ENCODE measurements at regions not wholly inside any gene's neighbourhood (a gene's known extent, or its start where the extent isn't known, plus 50 kb on each side); places are given as distances from the start of the nearest gene placed in this dataset.

- Histone ChIP-seq H3K4me1 (ENCODE audit: insufficient read depth, low read length) (no peaks in the 10 kb centered on the region; the same call in 1 of the 2 replicates), H4K8ac (replicated peaks; ENCODE audit: insufficient read length, low read depth, low read length) (no peak overlapping the region), H3K79me1 (ENCODE audit: insufficient read depth, low read depth, low read length, poor library complexity, severe bottlenecking) (no peaks in the 10 kb centered on the region), H3T11ph (ENCODE audit: low read length) (no peak overlapping the region), H3K27me3 (ENCODE audit: insufficient read depth, low read length) (no peaks in the 10 kb centered on the region), H3K9ac (ENCODE audit: extremely low read depth, insufficient read length, low read length) (no peak overlapping the region), H3K27ac (ENCODE audit: insufficient read length, low read depth, low read length) (no peak overlapping the region), H2BK15ac (ENCODE audit: low read depth, low read length) (no peak overlapping the region), H3K9me3 (ENCODE audit: control insufficient read depth, low read depth, low read length) (no peaks in the 10 kb centered on the region), H3K4me2 (ENCODE audit: insufficient read depth, insufficient read length, low read length) (no peak overlapping the region), H4K91ac (ENCODE audit: insufficient read length, low read depth, low read length) (no peak overlapping the region), H3K23ac (ENCODE audit: insufficient read length, low read depth, low read length) (no peak overlapping the region), H2BK20ac (ENCODE audit: low read depth, low read length, poor library complexity, severe bottlenecking) (no peak overlapping the region), H2BK12ac (ENCODE audit: insufficient read length, low read depth, low read length) (no peak overlapping the region), H2AFZ (ENCODE audit: low read length) (no peak overlapping the region), H4K5ac (ENCODE audit: insufficient read length, low read depth, low read length) (no peak overlapping the region), H3K18ac (ENCODE audit: insufficient read length, low read depth, low read length) (no peak overlapping the region), H2BK5ac (ENCODE audit: insufficient read length, low read length) (no peak overlapping the region), H3K14ac (ENCODE audit: insufficient read depth, low read length) (no peak overlapping the region), H2AK5ac (ENCODE audit: insufficient read length, low read length) (no peak overlapping the region), H2BK120ac (ENCODE audit: low read depth, low read length, poor library complexity, severe bottlenecking) (no peak overlapping the region), H3K79me2 (ENCODE audit: insufficient read depth, low read length) (no peaks in the 10 kb centered on the region), H4K20me1 (ENCODE audit: control insufficient read depth, insufficient read depth, insufficient read length) (no peaks in the 10 kb centered on the region), H3K23me2 (ENCODE audit: insufficient read length, low read depth, low read length, poor library complexity, severe bottlenecking) (no peaks in the 10 kb centered on the region), H3K4ac (ENCODE audit: low read depth, low read length) (no peak overlapping the region), H3K56ac (ENCODE audit: insufficient read length, low read depth, low read length) (no peak overlapping the region)
- H3K4me3 Mint-ChIP-seq: no peak overlapping the region
- 0 out of 7 replicates have a peak overlapping the region, but pooled peaks of 1 of the 3 experiments have one; percentile 1 for H3K27ac Mint-ChIP-seq
- no CpG with 5 or more reads among the region's 3 CpGs for WGBS (ENCODE audit: extremely low coverage, insufficient read length, low lambda C conversion rate)
- no peaks in the 10 kb centered on the region for H3K36me3 Mint-ChIP-seq (ENCODE audit: insufficient read depth in 1 of 3, low read depth in 3 of 3)
- no peak for DNase-seq
- no peaks in the 10 kb centered on the region; a peak in 1 of 5 replicates for H3K9me3 Mint-ChIP-seq
- TF ChIP-seq CTCF (conservative IDR thresholded peaks at IDR 0.05): no peak
- no peaks in the 10 kb centered on the region; the same call in 1 of the 2 replicates for H3K27me3 Mint-ChIP-seq (ENCODE audit: low read depth)
- peaks cover 9 to 14% of the 10 kb centered on the region in 2 experiments for H3K4me1 Mint-ChIP-seq
Measured at GRCh38 chr6:25007269-25007699, 71.5 kb upstream of the RIPOR2 start.

Data from H9 (cell line).